ENCODE measurements at regions not wholly inside any gene's neighbourhood (a gene's known extent, or its start where the extent isn't known, plus 50 kb on each side); places are given as distances from the start of the nearest gene placed in this dataset.

DNA sequence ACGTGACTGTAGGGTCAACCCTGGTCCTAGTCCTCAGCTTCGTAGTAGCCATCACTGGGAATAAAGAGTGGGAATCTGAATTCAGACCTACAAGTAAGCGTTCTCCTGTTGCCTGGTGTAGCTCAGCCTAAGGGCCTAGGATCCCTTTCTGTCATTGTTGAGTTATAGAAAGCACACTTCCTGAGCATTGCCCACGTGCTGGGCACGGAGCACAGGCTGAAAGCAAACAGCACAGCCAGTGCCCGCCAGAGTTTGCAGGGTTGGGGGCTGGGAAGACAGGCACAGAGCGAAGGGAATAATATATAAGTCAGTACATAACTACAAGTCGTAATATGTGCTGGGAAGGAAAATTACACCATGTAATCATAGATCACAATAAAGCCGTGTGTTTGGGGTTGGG, 166.3 kb downstream of the TBXT start:
- TF ChIP-seq REST (IDR thresholded peaks at IDR 0.05; ENCODE audit: unreplicated experiment) (no peak), EZH2 (IDR thresholded peaks at IDR 0.05; ENCODE audit: low read depth, unreplicated experiment) (no peak)

Measured in GM23338 (cell line).